Endodermal cell (in vitro differentiated cells): ENCODE measurements at regions not wholly inside any gene's neighbourhood (a gene's known extent, or its start where the extent isn't known, plus 50 kb on each side); places are given as distances from the start of the nearest gene placed in this dataset.
A peak's percentile ranks its signal among the peaks of the same experiment; 100 is the strongest.

Experiments used
- DNase-seq: peaks from one replicate; pipeline ENCODE4 v3.0.0-alpha.2; 2017
- H3K27ac ChIP-seq: 2 replicates; pipeline ENCODE4 v1.5.1; 2013; ENCODE audit warnings: mild to moderate bottlenecking, low read depth, low read length, moderate library complexity
- H3K27me3 ChIP-seq: 2 replicates; pipeline ENCODE4 v1.6.1; 2013; ENCODE audit warnings: mild to moderate bottlenecking, low read length, moderate library complexity; ENCODE audit not compliant: insufficient read depth, control insufficient read depth, poor library complexity, severe bottlenecking
- H3K36me3 ChIP-seq: 2 replicates; pipeline ENCODE4 v1.7.0; 2013; ENCODE audit warnings: mild to moderate bottlenecking, low read length, moderate library complexity; ENCODE audit not compliant: control insufficient read depth, insufficient read depth
- H3K4me1 ChIP-seq: one replicate; pipeline ENCODE4 v1.7.0; 2013; ENCODE audit warnings: low read length; ENCODE audit not compliant: control insufficient read depth, insufficient read depth
- H3K4me3 ChIP-seq: 2 replicates; pipeline ENCODE4 v1.5.1; 2013; ENCODE audit warnings: mild to moderate bottlenecking, low read length, moderate library complexity
- H3K9ac ChIP-seq: 2 replicates; pipeline ENCODE4 v1.6.1; 2013; ENCODE audit warnings: mild to moderate bottlenecking, low read length, moderate library complexity; ENCODE audit not compliant: poor library complexity, severe bottlenecking; ENCODE audit errors: extremely low read depth
- H3K9me3 ChIP-seq: 2 replicates; pipeline ENCODE4 v1.6.1; 2013; ENCODE audit warnings: mild to moderate bottlenecking, low read length, moderate library complexity; ENCODE audit not compliant: control insufficient read depth
- H3K27ac Mint-ChIP-seq: 2 replicates; pipeline ENCODE4 v1.8.0; 2020; ENCODE audit warnings: mixed read lengths
- H3K27me3 Mint-ChIP-seq: 2 replicates; pipeline ENCODE4 v1.8.0; 2021; ENCODE audit warnings: mild to moderate bottlenecking, mixed read lengths; ENCODE audit not compliant: insufficient read depth
- H3K36me3 Mint-ChIP-seq: 2 replicates; pipeline ENCODE4 v1.8.0; 2020; ENCODE audit warnings: low read depth, mixed read lengths
- H3K4me1 Mint-ChIP-seq: 2 replicates; pipeline ENCODE4 v1.8.0; 2020; ENCODE audit warnings: mixed read lengths
- H3K4me3 Mint-ChIP-seq: 2 replicates; pipeline ENCODE4 v1.8.0; 2020; ENCODE audit warnings: mild to moderate bottlenecking, moderate library complexity, mixed read lengths
- H3K9me3 Mint-ChIP-seq: 2 replicates; pipeline ENCODE4 v1.8.0; 2020; ENCODE audit warnings: mild to moderate bottlenecking, mixed read lengths
- CTCF ChIP-seq: fragments of 200-600 bp; sonication (generic); conservative IDR thresholded peaks from 2 replicates; pipeline ENCODE4 v1.5.0; 2021; ENCODE audit warnings: antibody characterized with exemption, mild to moderate bottlenecking
- WGBS, 2 experiments: methylation state at CpG; one replicate each; pipeline versions ENCODE4 v1.1.5 to v1.1.7; 2013; ENCODE audit warnings: missing lambda C conversion rate in 2 of 2, mixed read lengths in 1 of 2; ENCODE audit not compliant: insufficient coverage in 1 of 2, insufficient read length in 1 of 2; 5-methylcytosine and 5-hydroxymethylcytosine counted together

GRCh38 chr2:56444339-56444738, 260.5 kb downstream of the CCDC85A start:
- Histone ChIP-seq H3K4me3 (no peak overlapping the region), H3K27me3 (no peaks in the 10 kb centered on the region), H3K9me3 (no peaks in the 10 kb centered on the region), H3K4me1 (peaks cover 12% of the 10 kb centered on the region), H3K27ac (no peak overlapping the region), H3K36me3 (no peaks in the 10 kb centered on the region), H3K9ac (no peak overlapping the region)
- no peak for TF ChIP-seq CTCF
- Mint-ChIP-seq H3K36me3 (no peaks in the 10 kb centered on the region), H3K4me3 (no peak overlapping the region), H3K9me3 (no peaks in the 10 kb centered on the region), H3K4me1 (peaks cover 28% of the 10 kb centered on the region), H3K27me3 (no peaks in the 10 kb centered on the region), H3K27ac (peak overlapping the region; percentile 8)
- DNase-seq, result no peak
- WGBS, 2 experiments, result 86 to 87% methylated on average over 4 of the region's 4 CpGs

GRCh38 chr2:56448403-56449001, 264.7 kb downstream of the CCDC85A start:
- Histone ChIP-seq H3K27me3 (no peaks in the 10 kb centered on the region), H3K9ac (no peak overlapping the region), H3K4me1 (peaks cover 12% of the 10 kb centered on the region), H3K4me3 (peak overlapping the region; percentile 64), H3K9me3 (peaks cover 18% of the 10 kb centered on the region), H3K36me3 (no peaks in the 10 kb centered on the region), H3K27ac (no peak overlapping the region)
- H3K36me3 Mint-ChIP-seq, result no peaks in the 10 kb centered on the region
- no peak overlapping the region for H3K27ac Mint-ChIP-seq
- 93% methylated on average over 4 to 5 of the region's 5 CpGs for WGBS, 2 experiments
- no peak overlapping the region for H3K4me3 Mint-ChIP-seq
- peaks cover 29% of the 10 kb centered on the region for H3K4me1 Mint-ChIP-seq
- DNase-seq, result no peak
- peaks cover 25% of the 10 kb centered on the region for H3K9me3 Mint-ChIP-seq
- no peak for TF ChIP-seq CTCF
- no peaks in the 10 kb centered on the region for H3K27me3 Mint-ChIP-seq

- Histone ChIP-seq H3K4me1 (peaks cover 12% of the 10 kb centered on the region), H3K27ac (no peak overlapping the region), H3K27me3 (no peaks in the 10 kb centered on the region), H3K4me3 (peak overlapping the region; percentile 64), H3K9me3 (peaks cover 18% of the 10 kb centered on the region), H3K9ac (peak overlapping the region; percentile 29), H3K36me3 (no peaks in the 10 kb centered on the region)
- Mint-ChIP-seq H3K4me3 (peak overlapping the region; percentile 43), H3K36me3 (no peaks in the 10 kb centered on the region), H3K9me3 (peaks cover 25% of the 10 kb centered on the region), H3K27ac (peak overlapping the region; percentile 91), H3K27me3 (no peaks in the 10 kb centered on the region), H3K4me1 (peaks cover 29% of the 10 kb centered on the region)
- WGBS, 2 experiments, result 62 to 72% methylated on average over 6 to 8 of the region's 8 CpGs
- DNase-seq, result no peak
- no peak for TF ChIP-seq CTCF
These were observed 265.2 kb downstream of the CCDC85A start for GRCh38 chr2:56449002-56449431.
